ENCODE measurements at regions not wholly inside any gene's neighbourhood (a gene's known extent, or its start where the extent isn't known, plus 50 kb on each side); places are given as distances from the start of the nearest gene placed in this dataset.

- DNase-seq = peak; percentile 6
These were observed 573.0 kb upstream of the PCDH15 start for GRCh38 chr10:55374060-55374459.

GRCh38 chr10:55369670-55370420 is 568.8 kb upstream of the PCDH15 start:
- no peak for DNase-seq

GRCh38 chr10:55368467-55368866 is 567.4 kb upstream of the PCDH15 start:
- no peak for DNase-seq

DNA sequence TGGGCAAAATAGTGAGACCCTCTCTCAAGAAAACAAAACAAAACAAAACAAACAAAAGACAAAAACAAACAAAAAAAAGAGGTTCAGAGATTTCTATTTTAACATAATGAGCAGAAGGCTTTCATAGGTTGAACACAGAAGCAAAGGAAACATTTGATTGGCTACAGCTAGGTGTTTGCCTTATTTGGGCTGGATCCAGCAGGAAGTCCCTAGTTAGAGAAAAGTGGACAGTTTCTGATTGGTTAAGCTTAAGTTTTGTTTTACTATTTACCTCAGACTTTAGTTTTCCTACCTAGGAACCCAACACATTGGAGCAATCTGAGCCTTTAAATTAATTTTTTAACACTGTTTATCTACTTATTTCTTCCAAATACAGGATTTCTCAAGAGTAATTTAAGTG is 566.5 kb upstream of the PCDH15 start:
- DNase-seq = no peak

GRCh38 chr10:55358539-55358938 is 557.5 kb upstream of the PCDH15 start:
- no peak for DNase-seq

GRCh38 chr10:55353414-55353813 is 552.4 kb upstream of the PCDH15 start:
- DNase-seq = no peak

DNA sequence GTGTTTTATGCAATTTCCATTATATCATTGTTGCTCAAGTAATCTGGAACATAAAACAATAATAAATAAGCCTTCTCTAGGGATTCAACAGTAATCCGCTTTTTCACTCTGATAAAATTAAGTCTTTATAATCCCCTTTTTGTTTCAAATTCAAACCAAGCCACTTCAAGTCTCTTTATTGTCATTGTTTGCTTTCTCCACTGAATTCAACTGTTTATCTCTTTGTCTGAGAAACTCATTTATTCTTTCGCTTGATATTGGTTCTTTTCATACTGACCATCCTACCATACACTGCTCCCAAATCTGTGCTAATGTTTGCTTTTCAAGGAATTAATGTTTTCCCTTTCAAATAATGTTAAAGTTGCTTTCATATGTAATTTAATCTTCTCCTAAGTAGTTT is 550.4 kb upstream of the PCDH15 start:
- no peak for DNase-seq

DNA sequence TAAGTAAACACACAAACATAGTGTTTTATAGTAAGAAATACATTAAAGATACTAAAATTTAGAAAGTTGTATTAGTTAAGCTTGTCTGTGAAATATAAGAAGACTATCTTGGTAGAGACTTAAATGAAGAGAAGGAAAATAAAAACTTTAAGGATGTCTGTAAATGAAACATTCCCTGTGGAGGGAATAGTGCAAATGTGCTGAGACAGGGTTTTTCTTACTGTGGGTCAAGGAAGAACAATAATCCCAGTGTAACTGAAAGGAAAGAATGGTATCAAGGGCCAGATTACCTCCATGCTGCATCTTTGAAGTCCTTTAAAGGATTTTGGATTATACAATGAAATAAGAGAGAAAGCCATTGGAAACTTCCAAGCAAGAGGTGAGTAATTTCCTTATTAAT is 547.5 kb upstream of the PCDH15 start:
- no peak for DNase-seq

DNA sequence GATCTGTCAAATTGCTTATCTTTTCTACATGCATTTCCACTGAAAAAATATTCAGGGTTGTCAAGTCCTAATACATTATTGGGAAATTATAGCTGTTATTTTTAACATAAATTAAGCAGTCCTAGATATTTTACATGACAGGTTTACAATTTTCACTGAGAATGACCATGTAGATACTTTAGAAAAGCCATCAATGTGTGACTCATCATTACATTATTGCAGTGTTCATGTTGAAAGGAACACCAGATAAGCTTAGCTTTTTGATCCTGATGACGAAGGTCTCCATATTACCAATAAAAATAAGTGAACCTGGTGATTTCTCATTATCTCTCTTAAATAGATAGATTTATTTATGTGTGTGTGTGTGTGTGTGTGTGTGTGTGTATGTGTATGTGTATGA is 529.5 kb upstream of the PCDH15 start:
- no peak for DNase-seq

GRCh38 chr10:55329796-55330195 is 528.8 kb upstream of the PCDH15 start:
- no peak for DNase-seq

DNA sequence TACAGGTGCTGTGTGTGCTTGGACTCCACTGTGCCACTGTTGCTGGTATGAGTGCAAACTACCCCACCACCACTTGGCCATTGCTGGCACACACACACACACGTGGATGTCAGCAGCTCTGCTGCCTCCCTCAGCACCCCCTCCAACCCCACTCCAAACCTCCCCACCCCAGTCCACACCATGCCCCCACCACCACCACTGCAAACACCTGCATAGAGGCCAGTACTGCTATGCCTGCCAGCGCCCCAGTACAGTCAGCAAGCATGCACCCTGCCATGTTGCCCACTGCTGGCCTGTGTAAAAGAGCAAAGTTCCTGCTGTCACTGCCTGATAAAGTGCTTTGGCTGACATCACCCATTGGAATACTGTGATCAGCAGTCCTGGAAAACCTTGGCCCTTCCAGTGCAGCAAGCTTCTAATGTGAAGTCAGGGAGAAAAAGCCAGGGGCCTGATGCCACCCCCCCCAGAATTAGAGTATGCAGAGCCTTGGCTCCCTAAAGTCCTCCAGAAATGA is 519.2 kb upstream of the PCDH15 start:
- no peak for DNase-seq

- DNase-seq = no peak
These were observed 511.0 kb upstream of the PCDH15 start for GRCh38 chr10:55311848-55312635.

- no peak for DNase-seq
These were observed 509.1 kb upstream of the PCDH15 start for GRCh38 chr10:55310143-55310542.

GRCh38 chr10:55305285-55305684 is 504.3 kb upstream of the PCDH15 start:
- DNase-seq = no peak

DNA sequence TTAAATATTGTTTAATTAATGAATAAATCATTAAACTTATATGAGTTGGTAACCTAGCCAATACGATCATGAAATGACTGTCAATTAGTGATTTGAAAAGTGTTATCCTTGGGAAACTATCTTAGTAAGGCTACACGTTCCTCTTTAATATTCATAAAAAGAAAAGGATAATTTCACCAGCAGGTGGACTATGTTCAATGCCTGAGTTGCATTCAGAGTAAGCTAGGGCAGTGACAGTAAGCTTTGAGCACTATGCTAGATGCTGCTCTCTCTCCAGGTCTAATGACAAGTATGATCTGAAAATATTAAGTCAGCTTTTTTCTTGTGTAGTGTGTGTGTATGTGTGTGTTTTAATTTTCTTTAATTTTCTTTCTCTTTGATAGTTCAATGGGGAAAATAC is 486.3 kb upstream of the PCDH15 start:
- no peak for DNase-seq

- no peak for DNase-seq
These were observed 482.0 kb upstream of the PCDH15 start for GRCh38 chr10:55283031-55283430.

DNA sequence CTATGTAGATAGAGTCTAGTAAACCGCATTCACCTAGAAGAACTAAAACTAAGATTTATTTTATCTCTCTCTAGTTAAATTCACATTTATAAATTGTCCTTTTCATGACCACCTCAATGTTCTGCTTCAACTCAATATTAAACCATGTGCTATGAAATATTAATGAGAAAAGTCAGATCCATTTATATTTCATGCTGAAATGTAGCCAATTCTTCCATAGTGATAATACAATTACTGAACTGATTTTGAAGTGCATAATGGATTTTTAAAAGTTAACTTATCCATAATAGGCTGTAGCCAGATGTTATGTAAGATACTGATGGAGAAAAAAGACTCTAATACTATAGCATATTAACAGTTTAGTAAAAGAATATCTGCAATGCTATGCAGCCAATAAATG is 479.7 kb upstream of the PCDH15 start:
- no peak for DNase-seq

GRCh38 chr10:55277549-55277948 is 476.5 kb upstream of the PCDH15 start:
- no peak for DNase-seq

GRCh38 chr10:55274367-55274766 is 473.3 kb upstream of the PCDH15 start:
- no peak for DNase-seq

DNA sequence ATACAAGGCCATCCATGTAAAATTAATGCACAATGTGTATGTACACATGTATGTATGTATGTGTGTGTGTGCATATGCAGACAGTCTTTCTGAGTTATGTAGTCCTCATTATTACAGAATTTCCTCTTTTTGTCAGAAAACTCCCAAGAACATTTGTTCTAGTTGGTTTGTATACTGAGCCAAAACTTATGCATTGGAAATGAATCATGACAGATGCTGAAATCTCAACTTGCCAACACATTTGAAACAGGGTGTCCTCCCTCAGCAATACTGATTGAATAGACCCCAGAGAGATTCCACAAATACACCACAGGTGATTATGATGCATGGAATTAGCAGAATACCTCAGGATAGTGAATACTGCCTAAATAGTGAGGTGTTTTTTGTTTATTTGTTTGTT is 472.9 kb upstream of the PCDH15 start:
- DNase-seq = no peak

GRCh38 chr10:55272886-55273285 is 471.9 kb upstream of the PCDH15 start:
- DNase-seq = no peak

- DNase-seq = no peak
These were observed 465.8 kb upstream of the PCDH15 start for GRCh38 chr10:55266797-55267196.

- no peak for DNase-seq
These were observed 462.3 kb upstream of the PCDH15 start for GRCh38 chr10:55263327-55263726.
